SK-N-SH treated with all-trans-retinoic acid at 6 μM for 48 hours (cell line): ENCODE measurements at regions not wholly inside any gene's neighbourhood (a gene's known extent, or its start where the extent isn't known, plus 50 kb on each side); places are given as distances from the start of the nearest gene placed in this dataset.

Experiments used
- ATAC-seq: fragments of 200-7000 bp; cut with Tn5 transposase; 3 replicates; pipeline ENCODE4 v1.9.1; 2020; ENCODE audit warnings: mild to moderate bottlenecking, moderate library complexity
- BACH2 ChIP-seq: fragments of 250-450 bp; sonication (Bioruptor Pico); IDR thresholded peaks from 2 replicates; pipeline ENCODE4 v1.9.0; 2021; ENCODE audit warnings: mild to moderate bottlenecking, borderline replicate concordance
- CSDC2 ChIP-seq: fragments of 250-450 bp; sonication (Bioruptor Pico); IDR thresholded peaks from 2 replicates; pipeline ENCODE4 v1.5.0; 2020; ENCODE audit warnings: mild to moderate bottlenecking, moderate library complexity
- CSRNP3 ChIP-seq: fragments of 250-450 bp; sonication (Bioruptor Pico); IDR thresholded peaks from 2 replicates; pipeline ENCODE4 v1.5.1; 2021; ENCODE audit warnings: mild to moderate bottlenecking, moderate library complexity
- ESRRG ChIP-seq: fragments of 250-450 bp; sonication (Bioruptor Pico); IDR thresholded peaks from 2 replicates; pipeline ENCODE4 v1.6.1; 2021; ENCODE audit warnings: mild to moderate bottlenecking
- GLIS3 ChIP-seq: fragments of 250-450 bp; sonication (Bioruptor Pico); IDR thresholded peaks from 2 replicates; pipeline ENCODE4 v1.5.0; 2020; ENCODE audit warnings: mild to moderate bottlenecking, moderate library complexity
- OSR1 ChIP-seq: fragments of 250-450 bp; sonication (Bioruptor Pico); IDR thresholded peaks from 2 replicates; pipeline ENCODE4 v1.8.0; 2022; ENCODE audit warnings: moderate library complexity, mild to moderate bottlenecking, inconsistent platforms
- PPARA ChIP-seq: fragments of 250-450 bp; sonication (Bioruptor Pico); IDR thresholded peaks from 2 replicates; pipeline ENCODE4 v1.5.0; 2020; ENCODE audit warnings: mild to moderate bottlenecking, borderline replicate concordance
- SNAI2 ChIP-seq: fragments of 250-450 bp; sonication (Bioruptor Pico); IDR thresholded peaks from 2 replicates; pipeline ENCODE4 v1.5.0; 2020; ENCODE audit warnings: mild to moderate bottlenecking, moderate library complexity
- TCF4 ChIP-seq: fragments of 250-450 bp; sonication (Bioruptor Pico); IDR thresholded peaks from 2 replicates; pipeline ENCODE4 v1.8.0; 2021; ENCODE audit warnings: mild to moderate bottlenecking, moderate library complexity, borderline replicate concordance
- TOX ChIP-seq: fragments of 250-450 bp; sonication (Bioruptor Pico); IDR thresholded peaks from 2 replicates; pipeline ENCODE4 v1.8.0; 2021; ENCODE audit warnings: mild to moderate bottlenecking, moderate library complexity, borderline replicate concordance
- ZC3H10 ChIP-seq: fragments of 250-450 bp; sonication (Bioruptor Pico); IDR thresholded peaks from 2 replicates; pipeline ENCODE4 v1.5.1; 2021; ENCODE audit warnings: mild to moderate bottlenecking, moderate library complexity
- ZFP3 ChIP-seq: fragments of 250-450 bp; sonication (Bioruptor Pico); IDR thresholded peaks from 2 replicates; pipeline ENCODE4 v1.5.0; 2020; ENCODE audit warnings: mild to moderate bottlenecking, moderate library complexity
- ZFP30 ChIP-seq: fragments of 450-650 bp; formaldehyde crosslinking; IDR thresholded peaks from 2 replicates; pipeline ENCODE4 v1.5.0; 2022; ENCODE audit warnings: mild to moderate bottlenecking, moderate library complexity
- ZNF565 ChIP-seq: fragments of 450-650 bp; formaldehyde crosslinking; conservative IDR thresholded peaks from 2 replicates; pipeline ENCODE4 v1.5.0; 2020; ENCODE audit warnings: low read depth, mild to moderate bottlenecking, moderate library complexity
- ZNF70 ChIP-seq: fragments of 450-650 bp; formaldehyde crosslinking; IDR thresholded peaks from 2 replicates; pipeline ENCODE4 v1.5.0; 2020; ENCODE audit warnings: mild to moderate bottlenecking, moderate library complexity
- ZNF8 ChIP-seq: fragments of 450-650 bp; formaldehyde crosslinking; IDR thresholded peaks from 2 replicates; pipeline ENCODE4 v1.5.0; 2020; ENCODE audit warnings: mild to moderate bottlenecking, moderate library complexity
- TF ChIP-seq, protein P1 (sequence below): fragments of 250-450 bp; sonication (Bioruptor Pico); IDR thresholded peaks from 2 replicates; pipeline ENCODE4 v1.8.0; 2021; ENCODE audit warnings: low read depth, mild to moderate bottlenecking, moderate library complexity, borderline replicate concordance
- TF ChIP-seq, protein P2 (sequence below): fragments of 250-450 bp; sonication (Bioruptor Pico); IDR thresholded peaks from 2 replicates; pipeline ENCODE4 v1.8.0; 2020; ENCODE audit warnings: mild to moderate bottlenecking, moderate library complexity, borderline replicate concordance
- TF ChIP-seq, protein P3 (sequence below): fragments of 250-450 bp; sonication (Bioruptor Pico); IDR thresholded peaks from 2 replicates; pipeline ENCODE4 v1.5.1; 2020; ENCODE audit warnings: low read depth, mild to moderate bottlenecking, moderate library complexity

DNA sequence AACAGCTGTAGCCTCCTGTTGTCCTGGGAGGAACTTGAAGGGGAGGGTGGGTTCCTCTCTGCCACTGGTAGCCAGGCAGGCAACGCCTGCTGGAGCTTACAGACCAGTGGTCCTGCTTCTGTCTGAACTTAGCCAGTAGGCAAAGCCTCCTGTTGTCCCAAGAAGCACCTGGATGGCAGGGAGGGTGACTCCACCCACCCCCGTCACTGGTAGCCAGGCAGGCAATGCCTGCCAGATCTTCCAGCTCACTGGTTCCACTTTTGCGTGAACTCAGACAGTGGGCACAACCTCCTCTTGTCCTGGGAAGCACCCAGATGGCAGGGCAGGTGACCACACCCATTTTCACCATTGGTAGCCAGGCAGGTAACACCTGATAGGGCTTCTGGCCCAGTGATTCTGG lies 203.5 kb upstream of the DIPK2B start:
- no peak for TF ChIP-seq ESRRG (CRISPR knock-in tag)
- TF ChIP-seq CSDC2 (CRISPR knock-in tag), result no peak
- TF ChIP-seq, protein P1, sequence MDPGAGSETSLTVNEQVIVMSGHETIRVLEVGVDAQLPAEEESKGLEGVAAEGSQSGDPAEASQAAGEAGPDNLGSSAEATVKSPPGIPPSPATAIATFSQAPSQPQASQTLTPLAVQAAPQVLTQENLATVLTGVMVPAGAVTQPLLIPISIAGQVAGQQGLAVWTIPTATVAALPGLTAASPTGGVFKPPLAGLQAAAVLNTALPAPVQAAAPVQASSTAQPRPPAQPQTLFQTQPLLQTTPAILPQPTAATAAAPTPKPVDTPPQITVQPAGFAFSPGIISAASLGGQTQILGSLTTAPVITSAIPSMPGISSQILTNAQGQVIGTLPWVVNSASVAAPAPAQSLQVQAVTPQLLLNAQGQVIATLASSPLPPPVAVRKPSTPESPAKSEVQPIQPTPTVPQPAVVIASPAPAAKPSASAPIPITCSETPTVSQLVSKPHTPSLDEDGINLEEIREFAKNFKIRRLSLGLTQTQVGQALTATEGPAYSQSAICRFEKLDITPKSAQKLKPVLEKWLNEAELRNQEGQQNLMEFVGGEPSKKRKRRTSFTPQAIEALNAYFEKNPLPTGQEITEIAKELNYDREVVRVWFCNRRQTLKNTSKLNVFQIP (CRISPR knock-in tag), result no peak
- no peak for TF ChIP-seq BACH2 (CRISPR knock-in tag)
- TF ChIP-seq CSRNP3 (CRISPR knock-in tag), result no peak
- ATAC-seq, result no peak

- no peak for ATAC-seq
- no peak for TF ChIP-seq ZFP3 (CRISPR knock-in tag)
- no peak for TF ChIP-seq GLIS3 (CRISPR knock-in tag)
Observed at GRCh38 chrX:45401923-45402322, 201.2 kb upstream of the DIPK2B start.

DNA sequence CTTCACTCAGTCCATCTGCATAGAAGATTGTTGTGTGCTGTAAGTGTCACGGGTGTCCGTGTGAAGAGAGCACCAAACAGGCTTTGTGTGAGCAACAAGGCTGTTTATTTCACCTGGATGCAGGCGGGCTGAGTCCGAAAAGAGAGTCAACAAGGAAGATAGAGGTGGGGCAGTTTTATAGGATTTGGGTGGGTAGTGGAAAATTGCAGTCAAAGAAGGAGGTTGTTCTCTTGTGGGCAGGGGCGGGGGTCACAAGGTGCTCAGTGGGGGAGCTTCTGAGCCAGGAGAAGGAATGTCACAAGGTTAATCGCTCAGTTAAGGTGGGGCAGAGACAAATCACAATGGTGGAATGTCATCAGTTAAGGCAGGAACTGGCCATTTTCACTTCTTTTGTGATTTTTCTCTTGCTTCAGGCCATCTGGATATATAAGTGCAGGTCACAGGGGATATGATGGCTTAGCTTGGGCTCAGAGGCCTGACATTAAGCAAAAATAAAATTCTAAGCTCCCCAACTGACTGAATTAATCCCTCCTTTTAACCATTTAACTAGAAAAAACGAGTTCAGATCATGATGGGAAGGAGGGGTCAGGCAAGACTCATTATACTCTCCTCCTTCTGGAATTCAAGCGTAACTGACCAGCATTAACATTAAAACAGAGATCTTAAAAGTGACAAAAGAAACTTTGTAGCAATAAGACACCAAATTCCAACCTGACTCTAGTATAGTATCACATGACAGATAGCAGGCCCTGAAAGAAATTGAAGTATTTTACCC lies 200.5 kb upstream of the DIPK2B start:
- ATAC-seq, result peak; percentile 20

- peak; percentile 97 for ATAC-seq
- TF ChIP-seq TCF4 (CRISPR knock-in tag) (no peak), ESRRG (CRISPR knock-in tag) (no peak), BACH2 (CRISPR knock-in tag) (no peak), ZNF8 (no peak), OSR1 (no peak), ZNF70 (CRISPR knock-in tag) (no peak), ZFP30 (CRISPR knock-in tag) (no peak), ZFP3 (CRISPR knock-in tag) (no peak), ZC3H10 (no peak), SNAI2 (CRISPR knock-in tag) (no peak)
- TF ChIP-seq, protein P2, sequence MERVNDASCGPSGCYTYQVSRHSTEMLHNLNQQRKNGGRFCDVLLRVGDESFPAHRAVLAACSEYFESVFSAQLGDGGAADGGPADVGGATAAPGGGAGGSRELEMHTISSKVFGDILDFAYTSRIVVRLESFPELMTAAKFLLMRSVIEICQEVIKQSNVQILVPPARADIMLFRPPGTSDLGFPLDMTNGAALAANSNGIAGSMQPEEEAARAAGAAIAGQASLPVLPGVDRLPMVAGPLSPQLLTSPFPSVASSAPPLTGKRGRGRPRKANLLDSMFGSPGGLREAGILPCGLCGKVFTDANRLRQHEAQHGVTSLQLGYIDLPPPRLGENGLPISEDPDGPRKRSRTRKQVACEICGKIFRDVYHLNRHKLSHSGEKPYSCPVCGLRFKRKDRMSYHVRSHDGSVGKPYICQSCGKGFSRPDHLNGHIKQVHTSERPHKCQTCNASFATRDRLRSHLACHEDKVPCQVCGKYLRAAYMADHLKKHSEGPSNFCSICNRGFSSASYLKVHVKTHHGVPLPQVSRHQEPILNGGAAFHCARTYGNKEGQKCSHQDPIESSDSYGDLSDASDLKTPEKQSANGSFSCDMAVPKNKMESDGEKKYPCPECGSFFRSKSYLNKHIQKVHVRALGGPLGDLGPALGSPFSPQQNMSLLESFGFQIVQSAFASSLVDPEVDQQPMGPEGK (CRISPR knock-in tag), result no peak
- TF ChIP-seq, all 23 proteins: peak for 0
Observed at GRCh38 chrX:45400027-45400779, 199.5 kb upstream of the DIPK2B start.

DNA sequence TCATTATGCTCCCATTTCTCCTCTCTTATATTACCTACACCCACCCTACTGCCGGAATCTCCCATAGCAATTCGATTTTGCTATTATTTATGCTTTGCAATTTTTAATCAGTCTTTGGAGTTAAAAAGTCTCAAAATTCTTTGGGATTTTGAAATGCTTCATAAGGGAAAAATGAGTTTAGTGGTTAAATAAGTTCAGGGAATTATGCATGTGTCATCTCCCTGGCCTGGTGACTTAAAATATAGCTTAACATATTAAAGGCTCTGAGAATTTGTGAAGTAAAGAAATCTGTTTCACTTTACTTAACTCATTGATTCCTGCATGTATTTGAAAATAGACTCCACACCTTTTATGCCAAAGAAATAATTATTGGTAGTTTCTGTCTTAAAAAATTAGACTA lies 185.1 kb upstream of the DIPK2B start:
- ATAC-seq, result peak; percentile 62
- TF ChIP-seq BACH2 (CRISPR knock-in tag) (no peak), PPARA (no peak)
- TF ChIP-seq, protein P2 (CRISPR knock-in tag), result no peak

DNA sequence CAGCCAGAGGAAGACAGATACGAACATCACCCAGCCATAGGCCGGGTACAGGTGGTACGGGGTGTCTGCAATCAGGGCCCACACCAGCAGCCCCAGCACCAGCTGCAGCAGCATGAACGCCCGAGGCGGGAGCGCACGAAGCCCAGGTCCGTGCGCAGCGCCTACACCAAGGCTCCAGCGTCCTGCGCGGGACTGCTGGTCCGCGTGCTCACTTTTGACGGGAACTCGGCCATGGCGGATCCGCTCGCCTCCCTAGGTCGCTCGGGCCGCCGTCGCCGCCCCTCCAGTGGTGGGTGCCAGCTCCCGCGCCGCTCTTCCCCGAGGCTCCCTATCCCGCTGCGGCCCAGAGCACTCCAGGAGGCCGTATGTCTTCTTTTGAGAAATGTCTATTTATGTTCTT lies 181.2 kb upstream of the DIPK2B start:
- no peak for ATAC-seq
- TF ChIP-seq ZNF70 (CRISPR knock-in tag), result no peak
- TF ChIP-seq CSRNP3 (CRISPR knock-in tag), result no peak
- no peak for TF ChIP-seq TCF4 (CRISPR knock-in tag)
- no peak for TF ChIP-seq ZNF565 (CRISPR knock-in tag)
- TF ChIP-seq TOX (CRISPR knock-in tag), result no peak
- TF ChIP-seq, protein P3, sequence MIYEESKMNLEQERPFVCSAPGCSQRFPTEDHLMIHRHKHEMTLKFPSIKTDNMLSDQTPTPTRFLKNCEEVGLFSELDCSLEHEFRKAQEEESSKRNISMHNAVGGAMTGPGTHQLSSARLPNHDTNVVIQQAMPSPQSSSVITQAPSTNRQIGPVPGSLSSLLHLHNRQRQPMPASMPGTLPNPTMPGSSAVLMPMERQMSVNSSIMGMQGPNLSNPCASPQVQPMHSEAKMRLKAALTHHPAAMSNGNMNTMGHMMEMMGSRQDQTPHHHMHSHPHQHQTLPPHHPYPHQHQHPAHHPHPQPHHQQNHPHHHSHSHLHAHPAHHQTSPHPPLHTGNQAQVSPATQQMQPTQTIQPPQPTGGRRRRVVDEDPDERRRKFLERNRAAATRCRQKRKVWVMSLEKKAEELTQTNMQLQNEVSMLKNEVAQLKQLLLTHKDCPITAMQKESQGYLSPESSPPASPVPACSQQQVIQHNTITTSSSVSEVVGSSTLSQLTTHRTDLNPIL, result no peak
